ENCODE measurements at regions not wholly inside any gene's neighbourhood (a gene's known extent, or its start where the extent isn't known, plus 50 kb on each side); places are given as distances from the start of the nearest gene placed in this dataset.

GRCh38 chr10:78948621-78949030, 120.1 kb upstream of the ZMIZ1 start:
- Histone ChIP-seq H3K79me2 (ENCODE audit: control insufficient read depth, insufficient read depth, low read length) (no peaks in the 10 kb centered on the region), H3K4me2 (replicated peaks; ENCODE audit: low read depth, low read length, poor library complexity, severe bottlenecking) (no peak overlapping the region), H3K36me3 (replicated peaks in 1 of 2; ENCODE audit: control extremely low read depth in 1 of 2, control insufficient read depth in 1 of 2, extremely low read depth in 1 of 2, insufficient read depth in 2 of 2, low read length in 1 of 2) (no peaks in the 10 kb centered on the region), H2AFZ (ENCODE audit: insufficient read depth, low read depth, low read length, poor library complexity, severe bottlenecking) (no peak overlapping the region), H3K9me3 (ENCODE audit: control extremely low read depth in 1 of 3, control insufficient read depth in 2 of 3, insufficient read depth in 1 of 3, low read length in 2 of 3) (no peaks in the 10 kb centered on the region), H4K20me1 (ENCODE audit: control insufficient read depth, insufficient read depth, low read length, poor library complexity, severe bottlenecking) (no peaks in the 10 kb centered on the region), H3K27ac (ENCODE audit: low read length in 2 of 2) (no peak overlapping the region), H3K27me3 (replicated peaks in 1 of 4; ENCODE audit: control extremely low read depth in 1 of 4, control insufficient read depth in 3 of 4, insufficient read depth in 4 of 4, low read length in 3 of 4) (peaks cover 0 to 7% (median 0%) of the 10 kb centered on the region in 4 experiments), H3K9ac (ENCODE audit: low read length) (no peak overlapping the region), H3K4me1 (ENCODE audit: control insufficient read depth in 2 of 2, insufficient read depth in 2 of 2, low read length in 2 of 2) (no peaks in the 10 kb centered on the region), H3K4me3 (ENCODE audit: control extremely low read depth in 1 of 5, extremely low read depth in 1 of 5, insufficient read depth in 1 of 5, low read depth in 2 of 5, low read length in 4 of 5) (no peak overlapping the region)
- H3K27me3 Mint-ChIP-seq = peaks cover 27% of the 10 kb centered on the region
- ChIA-PET POLR2A (no interaction called here), CTCF (no interaction called here)
- TF ChIP-seq EZH2 (IDR thresholded peaks at IDR 0.05; ENCODE audit: borderline replicate concordance, insufficient read depth, low read depth, low read length, poor library complexity, severe bottlenecking) (no peak), CTCF (IDR thresholded peaks at IDR 0.05) (no peak)
- H3K4me1 Mint-ChIP-seq = no peaks in the 10 kb centered on the region
- intact Hi-C loops (cut with micrococcal nuclease) = no loop called here
- DNase-seq (no peak), ATAC-seq (ENCODE audit: low read depth) (no peak)
- H3K27ac Mint-ChIP-seq = no peak overlapping the region
- 80% methylated on average over 5 of the region's 6 CpGs for WGBS (ENCODE audit: insufficient coverage)
- no peak overlapping the region for H3K4me3 Mint-ChIP-seq
- peaks cover under 1% of the 10 kb centered on the region for H3K9me3 Mint-ChIP-seq (ENCODE audit: insufficient read depth)

DNA sequence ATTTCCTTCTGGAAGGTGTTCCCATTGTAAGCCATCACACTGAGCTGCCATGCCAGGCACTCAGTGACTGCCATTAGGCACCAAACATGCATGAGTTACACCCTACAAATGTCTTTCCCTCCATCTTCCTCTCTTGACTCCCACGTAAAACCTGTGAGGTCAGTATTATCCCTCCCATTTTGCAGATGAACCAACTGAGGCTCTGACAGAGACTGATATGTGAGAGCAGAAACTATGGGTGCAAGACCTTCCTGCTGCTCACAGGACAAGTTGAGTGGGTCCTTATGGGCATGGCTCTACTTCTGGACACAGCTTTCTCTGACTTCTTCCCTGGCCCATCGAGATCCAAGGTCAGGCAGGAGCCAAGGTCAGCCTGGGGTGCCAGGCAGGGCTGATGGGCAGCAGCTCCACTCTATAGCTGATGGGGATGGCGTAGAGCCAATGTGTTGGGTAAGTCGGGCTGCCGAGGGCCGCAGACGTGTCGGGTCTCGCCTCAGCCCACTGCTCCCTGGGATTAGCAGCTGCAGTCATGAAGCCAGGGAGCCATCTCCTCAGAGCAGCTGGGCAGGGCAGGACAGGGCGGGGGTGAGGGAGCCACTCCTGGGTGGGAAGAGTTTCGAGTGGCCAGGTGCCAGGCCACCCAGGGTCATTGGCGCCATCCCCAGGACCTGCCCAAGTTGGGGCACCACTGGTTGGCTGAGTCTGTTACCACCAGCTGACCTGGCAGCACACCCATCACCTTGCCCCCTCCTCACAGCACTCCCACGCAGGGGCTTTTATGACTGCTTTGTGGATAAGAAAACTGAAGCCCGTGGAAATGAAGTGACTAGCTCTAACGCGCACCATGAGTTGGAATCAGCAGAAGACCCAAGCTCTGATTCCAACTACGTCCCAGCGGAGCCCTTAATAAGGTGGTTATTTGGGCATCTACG, 117.8 kb upstream of the ZMIZ1 start:
- H3K4me1 ChIP-seq (ENCODE audit: control insufficient read depth in 2 of 2, insufficient read depth in 2 of 2, low read length in 2 of 2) = no peaks in the 10 kb centered on the region
- H3K27ac ChIP-seq (ENCODE audit: low read length in 2 of 2) = no peak overlapping the region
- WGBS (ENCODE audit: insufficient coverage) = 95% methylated on average over 12 of the region's 19 CpGs
- peaks cover 0 to 7% (median 0%) of the 10 kb centered on the region in 4 experiments for H3K27me3 ChIP-seq (replicated peaks in 1 of 4; ENCODE audit: control extremely low read depth in 1 of 4, control insufficient read depth in 3 of 4, insufficient read depth in 4 of 4, low read length in 3 of 4)
- no peak overlapping the region for H3K4me3 ChIP-seq (ENCODE audit: control extremely low read depth in 1 of 5, extremely low read depth in 1 of 5, insufficient read depth in 1 of 5, low read depth in 2 of 5, low read length in 4 of 5)
- H3K9ac ChIP-seq (ENCODE audit: low read length) = no peak overlapping the region
- ChIA-PET CTCF (no interaction called here), POLR2A (no interaction called here)
- intact Hi-C loops (cut with micrococcal nuclease) = no loop called here
- TF ChIP-seq EZH2 (IDR thresholded peaks at IDR 0.05; ENCODE audit: borderline replicate concordance, insufficient read depth, low read depth, low read length, poor library complexity, severe bottlenecking) = no peak
- TF ChIP-seq CTCF (IDR thresholded peaks at IDR 0.05) = no peak
- H2AFZ ChIP-seq (ENCODE audit: insufficient read depth, low read depth, low read length, poor library complexity, severe bottlenecking) = no peak overlapping the region
- no peaks in the 10 kb centered on the region for H3K4me1 Mint-ChIP-seq
- H3K27me3 Mint-ChIP-seq = peaks cover 25% of the 10 kb centered on the region
- peaks cover 2% of the 10 kb centered on the region for H3K9me3 Mint-ChIP-seq (ENCODE audit: insufficient read depth)
- no peak overlapping the region for H3K4me3 Mint-ChIP-seq
- H3K9me3 ChIP-seq (ENCODE audit: control extremely low read depth in 1 of 3, control insufficient read depth in 2 of 3, insufficient read depth in 1 of 3, low read length in 2 of 3) = no peaks in the 10 kb centered on the region
- DNase-seq = no peak
- H3K79me2 ChIP-seq (ENCODE audit: control insufficient read depth, insufficient read depth, low read length) = no peaks in the 10 kb centered on the region
- H4K20me1 ChIP-seq (ENCODE audit: control insufficient read depth, insufficient read depth, low read length, poor library complexity, severe bottlenecking) = no peaks in the 10 kb centered on the region
- no peaks in the 10 kb centered on the region for H3K36me3 ChIP-seq (replicated peaks in 1 of 2; ENCODE audit: control extremely low read depth in 1 of 2, control insufficient read depth in 1 of 2, extremely low read depth in 1 of 2, insufficient read depth in 2 of 2, low read length in 1 of 2)
- no peak overlapping the region for H3K27ac Mint-ChIP-seq
- no peak overlapping the region for H3K4me2 ChIP-seq (replicated peaks; ENCODE audit: low read depth, low read length, poor library complexity, severe bottlenecking)
- no peak for ATAC-seq (ENCODE audit: low read depth)
